ENCODE measurements at regions not wholly inside any gene's neighbourhood (a gene's known extent, or its start where the extent isn't known, plus 50 kb on each side); places are given as distances from the start of the nearest gene placed in this dataset.

DNA sequence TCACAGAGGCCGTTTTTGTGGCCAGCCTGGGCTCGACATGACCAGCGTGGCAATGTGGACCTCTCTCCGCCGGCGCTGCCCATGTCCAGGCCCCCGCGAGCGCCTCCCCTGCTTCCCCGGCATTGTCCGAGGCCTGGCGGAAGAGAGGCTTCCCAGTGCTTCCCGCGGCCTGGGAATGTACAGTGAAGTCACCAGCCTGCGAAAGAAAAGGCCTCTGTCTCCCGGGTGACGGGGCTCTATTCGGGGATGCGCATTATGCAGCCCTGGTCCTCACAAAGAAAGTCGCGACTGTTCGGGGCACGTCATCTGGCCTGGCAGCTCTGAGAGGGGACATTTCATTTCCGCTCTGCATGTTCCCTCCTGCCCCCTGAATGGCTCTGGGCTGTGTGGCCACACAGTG lies 109.2 kb upstream of the AGAP1 start:
- TF ChIP-seq, protein P1, sequence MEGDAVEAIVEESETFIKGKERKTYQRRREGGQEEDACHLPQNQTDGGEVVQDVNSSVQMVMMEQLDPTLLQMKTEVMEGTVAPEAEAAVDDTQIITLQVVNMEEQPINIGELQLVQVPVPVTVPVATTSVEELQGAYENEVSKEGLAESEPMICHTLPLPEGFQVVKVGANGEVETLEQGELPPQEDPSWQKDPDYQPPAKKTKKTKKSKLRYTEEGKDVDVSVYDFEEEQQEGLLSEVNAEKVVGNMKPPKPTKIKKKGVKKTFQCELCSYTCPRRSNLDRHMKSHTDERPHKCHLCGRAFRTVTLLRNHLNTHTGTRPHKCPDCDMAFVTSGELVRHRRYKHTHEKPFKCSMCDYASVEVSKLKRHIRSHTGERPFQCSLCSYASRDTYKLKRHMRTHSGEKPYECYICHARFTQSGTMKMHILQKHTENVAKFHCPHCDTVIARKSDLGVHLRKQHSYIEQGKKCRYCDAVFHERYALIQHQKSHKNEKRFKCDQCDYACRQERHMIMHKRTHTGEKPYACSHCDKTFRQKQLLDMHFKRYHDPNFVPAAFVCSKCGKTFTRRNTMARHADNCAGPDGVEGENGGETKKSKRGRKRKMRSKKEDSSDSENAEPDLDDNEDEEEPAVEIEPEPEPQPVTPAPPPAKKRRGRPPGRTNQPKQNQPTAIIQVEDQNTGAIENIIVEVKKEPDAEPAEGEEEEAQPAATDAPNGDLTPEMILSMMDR (IDR thresholded peaks at IDR 0.05; ENCODE audit: poor library complexity) = no peak
- TF ChIP-seq EZH2phosphoT487 (IDR thresholded peaks at IDR 0.05; ENCODE audit: low read depth, severe bottlenecking, unreplicated experiment) (no peak), EZH2 (IDR thresholded peaks at IDR 0.05; ENCODE audit: borderline replicate concordance) (no peak)
- no peak overlapping the region for H3K27ac ChIP-seq
- no peak for DNase-seq (ENCODE audit: low spot score)
- no peak overlapping the region for H3K4me2 ChIP-seq
- no peaks in the 10 kb centered on the region for H3K27me3 ChIP-seq
- H2AFZ ChIP-seq = no peak overlapping the region
- no peaks in the 10 kb centered on the region for H3K4me1 ChIP-seq (ENCODE audit: insufficient read depth)
- H3K36me3 ChIP-seq (replicated peaks; ENCODE audit: insufficient read depth, low read depth) = no peaks in the 10 kb centered on the region
- no peaks in the 10 kb centered on the region for H3K9me2 ChIP-seq (replicated peaks; ENCODE audit: insufficient read depth)
- no peaks in the 10 kb centered on the region for H3K79me2 ChIP-seq
- H4K20me1 ChIP-seq (ENCODE audit: insufficient read depth, poor library complexity, severe bottlenecking) = no peaks in the 10 kb centered on the region
- 82% methylated on average over 23 of the region's 24 CpGs for WGBS (ENCODE audit: low lambda C conversion rate, missing lambda C conversion rate)
- H3K4me3 ChIP-seq = no peak overlapping the region
- H3K9me3 ChIP-seq (ENCODE audit: low read depth) = no peaks in the 10 kb centered on the region

DNA sequence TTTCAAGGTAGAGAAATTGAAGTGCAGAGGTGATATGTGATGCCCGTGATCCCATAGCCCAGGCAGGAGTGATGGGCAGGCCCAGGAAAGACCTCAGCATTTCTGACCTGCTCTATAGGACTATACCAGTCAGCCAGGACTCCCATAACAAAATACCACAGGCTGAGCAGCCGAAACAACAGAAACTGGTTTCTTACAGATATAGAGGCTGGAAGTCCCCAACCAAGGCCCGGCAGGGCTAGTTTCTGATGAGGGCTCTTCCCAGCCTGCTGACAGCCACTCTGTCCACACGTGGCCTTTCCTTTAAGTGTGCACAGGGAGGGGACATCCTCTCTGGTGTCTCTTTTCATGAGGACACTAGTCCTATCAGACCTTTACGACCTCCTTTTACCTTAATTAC lies 104.2 kb upstream of the AGAP1 start:
- WGBS (ENCODE audit: low lambda C conversion rate, missing lambda C conversion rate) = 83% methylated on average over 5 of the region's 5 CpGs
- no peaks in the 10 kb centered on the region for H3K27me3 ChIP-seq
- H3K4me2 ChIP-seq = no peak overlapping the region
- H3K36me3 ChIP-seq (replicated peaks; ENCODE audit: insufficient read depth, low read depth) = no peaks in the 10 kb centered on the region
- H3K27ac ChIP-seq = no peak overlapping the region
- DNase-seq (ENCODE audit: low spot score) = no peak
- TF ChIP-seq, protein P1 (IDR thresholded peaks at IDR 0.05; ENCODE audit: poor library complexity) = no peak
- no peak for TF ChIP-seq EZH2 (IDR thresholded peaks at IDR 0.05; ENCODE audit: borderline replicate concordance)
- no peak for TF ChIP-seq EZH2phosphoT487 (IDR thresholded peaks at IDR 0.05; ENCODE audit: low read depth, severe bottlenecking, unreplicated experiment)
- no peak overlapping the region for H2AFZ ChIP-seq
- H3K4me1 ChIP-seq (ENCODE audit: insufficient read depth) = no peaks in the 10 kb centered on the region
- no peaks in the 10 kb centered on the region for H3K9me3 ChIP-seq (ENCODE audit: low read depth)
- no peaks in the 10 kb centered on the region for H4K20me1 ChIP-seq (ENCODE audit: insufficient read depth, poor library complexity, severe bottlenecking)
- no peaks in the 10 kb centered on the region for H3K9me2 ChIP-seq (replicated peaks; ENCODE audit: insufficient read depth)
- H3K79me2 ChIP-seq = no peaks in the 10 kb centered on the region
- no peak overlapping the region for H3K4me3 ChIP-seq

DNA sequence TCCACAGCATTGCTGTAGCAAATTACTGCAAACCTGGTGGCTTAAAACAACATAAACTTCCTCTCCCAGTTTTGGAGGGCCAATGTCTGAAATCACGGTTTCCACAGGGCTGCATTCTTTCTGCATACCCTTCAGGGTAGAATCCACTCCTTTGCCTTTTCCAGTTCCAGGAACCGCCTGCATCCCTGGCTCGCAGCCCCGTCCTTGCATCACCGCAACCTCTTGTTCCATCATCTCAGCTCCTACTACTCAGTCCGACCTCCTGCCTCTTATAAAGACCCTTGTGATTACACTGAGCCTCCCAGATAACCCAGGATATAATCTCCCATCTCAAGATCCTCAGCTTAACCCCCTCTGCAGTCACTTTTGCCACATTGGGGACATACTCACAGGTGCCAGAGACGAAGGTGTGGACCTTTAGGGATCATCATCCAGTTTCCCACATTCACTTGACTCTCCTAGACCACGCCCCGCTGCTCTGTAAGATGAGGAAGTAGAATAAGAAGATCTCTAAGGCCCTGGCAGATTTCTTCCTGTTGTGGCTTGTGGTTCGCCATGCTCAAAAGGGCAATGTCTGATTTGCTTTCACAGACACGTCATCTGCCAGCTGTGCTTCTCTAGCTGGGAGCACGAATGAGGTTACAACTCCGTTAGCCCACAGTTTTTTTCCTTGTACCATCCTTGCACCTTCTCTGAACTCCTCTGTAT lies 103.6 kb upstream of the AGAP1 start:
- Histone ChIP-seq H3K27me3 (no peaks in the 10 kb centered on the region), H4K20me1 (ENCODE audit: insufficient read depth, poor library complexity, severe bottlenecking) (no peaks in the 10 kb centered on the region), H3K4me3 (no peak overlapping the region), H3K79me2 (no peaks in the 10 kb centered on the region), H2AFZ (no peak overlapping the region), H3K4me1 (ENCODE audit: insufficient read depth) (no peaks in the 10 kb centered on the region), H3K27ac (no peak overlapping the region), H3K4me2 (no peak overlapping the region), H3K9me3 (ENCODE audit: low read depth) (no peaks in the 10 kb centered on the region), H3K36me3 (replicated peaks; ENCODE audit: insufficient read depth, low read depth) (no peaks in the 10 kb centered on the region), H3K9me2 (replicated peaks; ENCODE audit: insufficient read depth) (no peaks in the 10 kb centered on the region)
- 89% methylated on average over 13 of the region's 13 CpGs for WGBS (ENCODE audit: low lambda C conversion rate, missing lambda C conversion rate)
- DNase-seq (ENCODE audit: low spot score) = no peak
- TF ChIP-seq EZH2 (IDR thresholded peaks at IDR 0.05; ENCODE audit: borderline replicate concordance) (no peak), EZH2phosphoT487 (IDR thresholded peaks at IDR 0.05; ENCODE audit: low read depth, severe bottlenecking, unreplicated experiment) (no peak)
- TF ChIP-seq, protein P1 (IDR thresholded peaks at IDR 0.05; ENCODE audit: poor library complexity) = no peak

Data from hepatocyte (in vitro differentiated cells).